HEK293 (cell line): ENCODE measurements at regions not wholly inside any gene's neighbourhood (a gene's known extent, or its start where the extent isn't known, plus 50 kb on each side); places are given as distances from the start of the nearest gene placed in this dataset.

Experiments
- OVOL3 ChIP-seq: fragments of 450-650 bp; formaldehyde crosslinking; IDR thresholded peaks from 2 replicates; pipeline ENCODE4 v1.5.1; 2016; ENCODE audit warnings: missing biosample characterization, missing genetic modification characterization
- REST ChIP-seq: fragments of 450-650 bp; formaldehyde crosslinking; IDR thresholded peaks from 2 replicates; pipeline ENCODE4 v1.5.1; 2016; ENCODE audit warnings: missing biosample characterization, missing genetic modification characterization
- SCRT2 ChIP-seq: fragments of 450-650 bp; formaldehyde crosslinking; IDR thresholded peaks from 2 replicates; pipeline ENCODE4 v1.5.1; 2016; ENCODE audit warnings: missing biosample characterization, missing genetic modification characterization
- YY1 ChIP-seq: fragments of 450-650 bp; formaldehyde crosslinking; IDR thresholded peaks from 2 replicates; pipeline ENCODE4 v1.5.1; 2018; ENCODE audit warnings: missing biosample characterization, missing genetic modification characterization
- ZBTB44 ChIP-seq: fragments of 450-650 bp; IDR thresholded peaks from 2 replicates; pipeline ENCODE4 v1.5.1; 2018; ENCODE audit warnings: missing biosample characterization, mild to moderate bottlenecking, missing genetic modification characterization
- ZNF223 ChIP-seq: fragments of 450-650 bp; formaldehyde crosslinking; IDR thresholded peaks from 2 replicates; pipeline ENCODE4 v1.5.1; 2016; ENCODE audit warnings: missing biosample characterization, missing genetic modification characterization
- ZNF416 ChIP-seq: fragments of 450-650 bp; formaldehyde crosslinking; IDR thresholded peaks from 2 replicates; pipeline ENCODE4 v1.5.1; 2016; ENCODE audit warnings: missing biosample characterization, missing genetic modification characterization
- ZNF510 ChIP-seq: fragments of 450-650 bp; formaldehyde crosslinking; IDR thresholded peaks from 2 replicates; pipeline ENCODE4 v1.5.1; 2018; ENCODE audit warnings: mild to moderate bottlenecking, missing genetic modification characterization, missing biosample characterization; ENCODE audit not compliant: insufficient replicate concordance
- ZNF549 ChIP-seq: fragments of 450-650 bp; IDR thresholded peaks from 2 replicates; pipeline ENCODE4 v1.5.1; 2018; ENCODE audit warnings: missing biosample characterization, missing genetic modification characterization, mild to moderate bottlenecking, inconsistent platforms, moderate library complexity
- ZNF621 ChIP-seq: fragments of 450-650 bp; formaldehyde crosslinking; IDR thresholded peaks from 2 replicates; pipeline ENCODE4 v1.5.1; 2017; ENCODE audit warnings: missing biosample characterization, missing genetic modification characterization
- TF ChIP-seq, protein P1 (sequence below): fragments of 450-650 bp; formaldehyde crosslinking; IDR thresholded peaks from 2 replicates; pipeline ENCODE4 v1.5.1; 2016; ENCODE audit warnings: missing biosample characterization, missing genetic modification characterization

DNA sequence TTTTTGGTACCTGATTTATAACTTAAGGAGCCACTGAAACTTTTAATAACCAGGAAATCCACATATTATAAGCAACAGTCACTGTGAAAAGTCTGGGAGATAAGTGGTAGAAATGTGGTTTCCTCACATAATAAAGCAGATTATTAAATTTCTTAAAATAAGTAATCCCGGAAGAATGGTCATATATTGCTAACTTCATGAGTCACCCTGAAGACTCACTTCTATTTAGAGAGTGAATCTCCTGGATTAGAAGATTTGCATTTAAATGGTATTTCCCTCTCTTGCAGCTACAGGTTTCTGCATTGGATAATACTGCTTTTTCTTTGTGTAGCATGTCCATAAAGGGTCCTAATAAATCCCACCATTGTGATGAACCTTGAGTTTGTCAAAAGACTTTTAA is 1286.8 kb upstream of the CDH8 start:
- no peak for TF ChIP-seq ZNF510 (tag by site-specific recombination)
- no peak for TF ChIP-seq ZNF416
- no peak for TF ChIP-seq REST
- TF ChIP-seq ZNF621 (tag by site-specific recombination), result no peak
- no peak for TF ChIP-seq SCRT2
- TF ChIP-seq ZBTB44 (tag by site-specific recombination), result no peak
- TF ChIP-seq OVOL3 (tag by site-specific recombination), result no peak
- TF ChIP-seq, protein P1, sequence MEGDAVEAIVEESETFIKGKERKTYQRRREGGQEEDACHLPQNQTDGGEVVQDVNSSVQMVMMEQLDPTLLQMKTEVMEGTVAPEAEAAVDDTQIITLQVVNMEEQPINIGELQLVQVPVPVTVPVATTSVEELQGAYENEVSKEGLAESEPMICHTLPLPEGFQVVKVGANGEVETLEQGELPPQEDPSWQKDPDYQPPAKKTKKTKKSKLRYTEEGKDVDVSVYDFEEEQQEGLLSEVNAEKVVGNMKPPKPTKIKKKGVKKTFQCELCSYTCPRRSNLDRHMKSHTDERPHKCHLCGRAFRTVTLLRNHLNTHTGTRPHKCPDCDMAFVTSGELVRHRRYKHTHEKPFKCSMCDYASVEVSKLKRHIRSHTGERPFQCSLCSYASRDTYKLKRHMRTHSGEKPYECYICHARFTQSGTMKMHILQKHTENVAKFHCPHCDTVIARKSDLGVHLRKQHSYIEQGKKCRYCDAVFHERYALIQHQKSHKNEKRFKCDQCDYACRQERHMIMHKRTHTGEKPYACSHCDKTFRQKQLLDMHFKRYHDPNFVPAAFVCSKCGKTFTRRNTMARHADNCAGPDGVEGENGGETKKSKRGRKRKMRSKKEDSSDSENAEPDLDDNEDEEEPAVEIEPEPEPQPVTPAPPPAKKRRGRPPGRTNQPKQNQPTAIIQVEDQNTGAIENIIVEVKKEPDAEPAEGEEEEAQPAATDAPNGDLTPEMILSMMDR (tag by site-specific recombination), result no peak
- no peak for TF ChIP-seq YY1 (tag by site-specific recombination)
- no peak for TF ChIP-seq ZNF223 (tag by site-specific recombination)
- TF ChIP-seq ZNF549 (tag by site-specific recombination), result no peak
